ENCODE measurements at regions not wholly inside any gene's neighbourhood (a gene's known extent, or its start where the extent isn't known, plus 50 kb on each side); places are given as distances from the start of the nearest gene placed in this dataset.

DNA sequence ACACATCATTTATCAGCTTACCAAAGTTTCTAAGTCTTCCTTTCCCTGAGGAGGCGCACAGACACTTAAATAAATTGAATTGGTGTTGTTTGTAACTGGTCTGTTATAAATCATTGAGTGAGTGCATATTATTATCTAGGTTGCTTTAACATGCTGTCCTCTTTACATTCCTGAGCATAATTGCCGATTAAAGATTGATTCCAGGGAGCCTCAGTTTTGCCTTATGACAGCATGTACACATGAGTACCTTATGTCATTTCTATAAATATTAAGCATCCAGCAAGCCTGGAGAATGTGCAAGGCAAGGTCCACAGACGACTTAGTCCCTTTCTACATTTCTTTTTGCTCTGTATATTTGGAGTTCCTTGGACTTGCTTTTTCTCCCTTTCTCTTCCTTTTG lies 177.9 kb upstream of the STEAP4 start:
- TF ChIP-seq, protein P1, sequence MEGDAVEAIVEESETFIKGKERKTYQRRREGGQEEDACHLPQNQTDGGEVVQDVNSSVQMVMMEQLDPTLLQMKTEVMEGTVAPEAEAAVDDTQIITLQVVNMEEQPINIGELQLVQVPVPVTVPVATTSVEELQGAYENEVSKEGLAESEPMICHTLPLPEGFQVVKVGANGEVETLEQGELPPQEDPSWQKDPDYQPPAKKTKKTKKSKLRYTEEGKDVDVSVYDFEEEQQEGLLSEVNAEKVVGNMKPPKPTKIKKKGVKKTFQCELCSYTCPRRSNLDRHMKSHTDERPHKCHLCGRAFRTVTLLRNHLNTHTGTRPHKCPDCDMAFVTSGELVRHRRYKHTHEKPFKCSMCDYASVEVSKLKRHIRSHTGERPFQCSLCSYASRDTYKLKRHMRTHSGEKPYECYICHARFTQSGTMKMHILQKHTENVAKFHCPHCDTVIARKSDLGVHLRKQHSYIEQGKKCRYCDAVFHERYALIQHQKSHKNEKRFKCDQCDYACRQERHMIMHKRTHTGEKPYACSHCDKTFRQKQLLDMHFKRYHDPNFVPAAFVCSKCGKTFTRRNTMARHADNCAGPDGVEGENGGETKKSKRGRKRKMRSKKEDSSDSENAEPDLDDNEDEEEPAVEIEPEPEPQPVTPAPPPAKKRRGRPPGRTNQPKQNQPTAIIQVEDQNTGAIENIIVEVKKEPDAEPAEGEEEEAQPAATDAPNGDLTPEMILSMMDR (optimal IDR thresholded peaks at IDR 0.05 in 1 of 3, IDR thresholded peaks at IDR 0.05 in 1 of 3, conservative IDR thresholded peaks at IDR 0.05 in 1 of 3; ENCODE audit: extremely low read depth in 1 of 3, insufficient read depth in 2 of 3, low read length in 3 of 3): no peak
- no peak for TF ChIP-seq EZH2 (IDR thresholded peaks at IDR 0.05; ENCODE audit: low read length)
